Astrocyte of the spinal cord (primary cell): ENCODE measurements at regions not wholly inside any gene's neighbourhood (a gene's known extent, or its start where the extent isn't known, plus 50 kb on each side); places are given as distances from the start of the nearest gene placed in this dataset.

ENCODE experiments used
- DNase-seq: peaks from one replicate; pipeline ENCODE4 v3.0.0; 2011; ENCODE audit warnings: low read depth, low spot score
- H3K4me3 ChIP-seq: 2 replicates; pipeline ENCODE4 v1.5.1; 2011; ENCODE audit warnings: low read depth, mild to moderate bottlenecking, low read length, moderate library complexity
- CTCF ChIP-seq: IDR thresholded peaks from 2 replicates; pipeline ENCODE4 v1.5.1; 2012; ENCODE audit warnings: low read depth, mild to moderate bottlenecking, low read length, inconsistent platforms
- in situ Hi-C: cut with HindIII; loops from 2 replicates; pipeline ENCODE4 v1.10.0; 2017; ENCODE audit warnings: low sequenced_read_pairs

DNA sequence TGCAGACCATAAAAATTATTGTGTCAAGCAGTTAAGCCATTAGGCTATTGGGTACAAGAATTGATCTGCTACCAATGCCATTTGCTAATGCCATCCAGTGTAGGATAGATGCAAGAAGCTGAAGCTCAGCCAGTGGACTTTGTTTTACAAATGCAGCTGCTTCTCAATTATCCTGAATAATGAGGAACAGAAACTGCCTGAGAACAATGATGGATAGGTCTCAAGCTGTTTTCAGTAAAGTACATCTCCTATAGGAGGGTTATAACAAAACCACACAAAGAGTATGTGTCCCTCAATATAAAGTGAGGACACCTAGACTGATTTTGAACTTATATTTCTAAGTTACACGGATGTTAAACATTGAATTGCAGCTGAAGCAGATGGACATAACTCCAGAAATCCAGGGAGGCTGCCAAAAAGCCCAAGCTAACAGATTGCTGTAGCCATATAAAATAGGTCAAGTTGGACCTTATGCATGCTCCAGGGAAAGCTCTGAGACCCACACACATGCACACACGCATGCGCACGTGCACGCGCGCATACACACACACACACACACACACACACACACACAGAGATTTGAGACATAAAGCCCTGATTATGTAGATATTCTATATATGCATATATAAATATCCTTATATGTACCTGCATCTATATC, 482.7 kb upstream of the CD180 start:
- no peak for DNase-seq
- in situ Hi-C loops: no loop called here
- no peak for TF ChIP-seq CTCF
- no peak overlapping the region for H3K4me3 ChIP-seq

GRCh38 chr5:67678594-67678993, 482.0 kb upstream of the CD180 start:
- TF ChIP-seq CTCF: no peak
- in situ Hi-C loops: no loop called here

GRCh38 chr5:67677422-67677970, 480.9 kb upstream of the CD180 start:
- H3K4me3 ChIP-seq: no peak overlapping the region
- no peak for TF ChIP-seq CTCF
- no peak for DNase-seq
- in situ Hi-C loops: no loop called here

More at GRCh38 chr5:67678594-67678993, 482.0 kb upstream of the CD180 start:
- no peak for DNase-seq
- H3K4me3 ChIP-seq: no peak overlapping the region

DNA sequence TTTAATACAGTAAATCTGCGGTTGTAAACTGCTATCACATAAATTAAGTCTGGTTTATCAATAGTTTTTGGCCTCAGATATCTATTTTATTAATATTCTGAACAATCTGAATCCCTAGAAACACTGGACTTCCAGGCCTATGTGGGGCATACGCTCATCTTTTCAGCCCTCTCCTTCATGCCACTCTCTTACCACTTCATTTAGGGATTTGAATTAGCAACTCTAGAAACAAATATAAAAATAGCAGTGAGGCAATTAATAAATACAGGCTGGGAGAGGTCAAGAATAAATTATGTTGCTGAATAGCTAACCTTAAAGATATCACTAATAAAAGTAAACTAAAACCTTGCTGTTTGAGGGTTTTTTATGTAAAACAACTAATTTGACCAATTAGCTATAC, 480.3 kb upstream of the CD180 start:
- in situ Hi-C loops: no loop called here

GRCh38 chr5:67674159-67674655, 477.6 kb upstream of the CD180 start:
- no peak overlapping the region for H3K4me3 ChIP-seq
- TF ChIP-seq CTCF: no peak
- no peak for DNase-seq
- in situ Hi-C loops: no loop called here

More for the DNA sequence above, 480.3 kb upstream of the CD180 start:
- H3K4me3 ChIP-seq: no peak overlapping the region
- no peak for DNase-seq
- no peak for TF ChIP-seq CTCF

DNA sequence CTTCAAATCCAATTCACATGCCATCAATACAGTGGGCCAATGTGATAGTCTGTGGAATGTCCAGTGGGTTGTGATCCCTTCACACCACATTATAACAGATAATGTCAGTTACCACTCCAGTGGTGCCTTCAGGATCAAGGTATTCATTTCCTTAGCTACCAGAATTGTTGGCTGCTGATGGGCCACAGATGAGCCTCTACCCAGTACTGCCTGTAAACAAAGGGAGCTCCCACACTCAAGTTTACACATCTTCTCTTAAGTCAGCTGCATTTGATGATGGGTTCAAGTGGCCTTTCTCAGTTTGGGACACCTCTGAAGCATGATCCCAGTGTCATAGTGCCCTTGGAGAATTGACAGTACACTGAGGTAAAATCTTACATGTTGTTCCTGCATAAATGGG, 477.0 kb upstream of the CD180 start:
- in situ Hi-C loops: no loop called here
- DNase-seq: no peak
- TF ChIP-seq CTCF: no peak
- H3K4me3 ChIP-seq: no peak overlapping the region
